Fibroblast of lung (primary cell): ENCODE measurements at regions not wholly inside any gene's neighbourhood (a gene's known extent, or its start where the extent isn't known, plus 50 kb on each side); places are given as distances from the start of the nearest gene placed in this dataset.

Source experiments
- DNase-seq, 2 donors: peaks; one replicate each; pipeline versions ENCODE4 v3.0.0 to v3.0.0-alpha.2; 2010; ENCODE audit warnings: low read depth in 2 of 2
- H2AFZ ChIP-seq: 2 replicates; pipeline ENCODE4 v1.5.1; 2012; ENCODE audit warnings: low read length, control low read depth, inconsistent platforms
- H3K27ac ChIP-seq: 2 replicates; pipeline ENCODE4 v1.5.1; 2011; ENCODE audit warnings: low read length, control low read depth; ENCODE audit not compliant: insufficient read depth
- H3K27me3 ChIP-seq: 2 replicates; pipeline ENCODE4 v1.5.1; 2011; ENCODE audit warnings: mild to moderate bottlenecking, low read length; ENCODE audit not compliant: control insufficient read depth, insufficient read depth
- H3K36me3 ChIP-seq: 2 replicates; pipeline ENCODE4 v1.5.1; 2011; ENCODE audit warnings: low read length; ENCODE audit not compliant: control insufficient read depth, insufficient read depth
- H3K4me1 ChIP-seq: 2 replicates; pipeline ENCODE4 v1.5.1; 2011; ENCODE audit warnings: low read length; ENCODE audit not compliant: control insufficient read depth, insufficient read depth; ENCODE audit errors: extremely low read depth
- H3K4me2 ChIP-seq: 2 replicates; pipeline ENCODE4 v1.5.1; 2011; ENCODE audit warnings: low read length, control low read depth; ENCODE audit not compliant: insufficient read depth; ENCODE audit errors: extremely low read depth
- H3K4me3 ChIP-seq, 4 experiments: fragments of 200-600 bp in 1 of 4; sonication (generic) in 1 of 4; replicated peaks in 1 of 4; 2 replicates each; pipeline ENCODE4 v1.5.1; 2011 to 2016; ENCODE audit warnings: low read length in 4 of 4, low read depth in 3 of 4, mild to moderate bottlenecking in 3 of 4, control low read depth in 2 of 4, inconsistent platforms in 1 of 4, mixed read lengths in 1 of 4; ENCODE audit not compliant: insufficient read depth in 1 of 4; ENCODE audit errors: control extremely low read depth in 1 of 4
- H3K79me2 ChIP-seq: 2 replicates; pipeline ENCODE4 v1.5.1; 2012; ENCODE audit warnings: mild to moderate bottlenecking, low read length, inconsistent platforms; ENCODE audit not compliant: control insufficient read depth, insufficient read depth
- H3K9ac ChIP-seq: 2 replicates; pipeline ENCODE4 v1.5.1; 2011; ENCODE audit warnings: mild to moderate bottlenecking, low read length, control low read depth; ENCODE audit not compliant: insufficient read depth
- H3K9me3 ChIP-seq: 2 replicates; pipeline ENCODE4 v1.5.1; 2012; ENCODE audit warnings: low read depth, low read length; ENCODE audit not compliant: control insufficient read depth, insufficient read depth
- H4K20me1 ChIP-seq: 2 replicates; pipeline ENCODE4 v1.5.1; 2011; ENCODE audit warnings: low read length; ENCODE audit not compliant: control insufficient read depth, insufficient read depth; ENCODE audit errors: extremely low read depth
- CTCF ChIP-seq, 2 donors: IDR thresholded peaks in 1 of 2; conservative IDR thresholded peaks in 1 of 2; 1 replicate in 1 of 2; 2 replicates in 1 of 2; pipeline ENCODE4 v1.5.1; 2011 to 2012; ENCODE audit warnings: low read length in 2 of 2, control low read depth in 1 of 2, inconsistent platforms in 1 of 2, low read depth in 1 of 2, mild to moderate bottlenecking in 1 of 2
- EZH2 ChIP-seq: IDR thresholded peaks from 2 replicates; pipeline ENCODE4 v1.5.1; 2012; ENCODE audit warnings: low read length, control low read depth, mild to moderate bottlenecking; ENCODE audit errors: missing control alignments

GRCh38 chr16:14354561-14355351, 275.3 kb downstream of the PARN start:
- TF ChIP-seq EZH2, result no peak
- TF ChIP-seq CTCF (conservative IDR thresholded peaks at IDR 0.05 in 1 of 2, IDR thresholded peaks at IDR 0.05 in 1 of 2; ENCODE audit: low read depth in 1 of 2, low read length in 2 of 2), result no peak
- peak overlapping the region in 2 of 4 experiments; percentile 17 to 40 for H3K4me3 ChIP-seq
- H2AFZ ChIP-seq, result no peak overlapping the region
- H3K27me3 ChIP-seq, result peaks cover 3% of the 10 kb centered on the region
- peak in 1 of 2 donors; percentile 26 for DNase-seq
- no peaks in the 10 kb centered on the region for H3K36me3 ChIP-seq
- no peaks in the 10 kb centered on the region for H3K4me1 ChIP-seq
- no peaks in the 10 kb centered on the region for H3K9me3 ChIP-seq
- no peak overlapping the region for H3K27ac ChIP-seq
- peak overlapping the region; percentile 68 for H3K4me2 ChIP-seq
- H3K79me2 ChIP-seq, result no peaks in the 10 kb centered on the region
- H3K9ac ChIP-seq, result no peak overlapping the region
- no peaks in the 10 kb centered on the region for H4K20me1 ChIP-seq

- Histone ChIP-seq H2AFZ (no peak overlapping the region), H3K4me3 (no peak overlapping the region), H3K9me3 (no peaks in the 10 kb centered on the region), H3K4me1 (no peaks in the 10 kb centered on the region), H3K4me2 (no peak overlapping the region), H3K27ac (no peak overlapping the region), H4K20me1 (no peaks in the 10 kb centered on the region), H3K79me2 (no peaks in the 10 kb centered on the region), H3K36me3 (no peaks in the 10 kb centered on the region), H3K9ac (no peak overlapping the region), H3K27me3 (peaks cover 3% of the 10 kb centered on the region)
- TF ChIP-seq CTCF (conservative IDR thresholded peaks at IDR 0.05 in 1 of 2, IDR thresholded peaks at IDR 0.05 in 1 of 2; ENCODE audit: low read depth in 1 of 2, low read length in 2 of 2), result no peak
- TF ChIP-seq EZH2, result no peak
- DNase-seq, result no peak
Observed at GRCh38 chr16:14353340-14353739, 276.7 kb downstream of the PARN start.

GRCh38 chr16:14351647-14352046, 278.4 kb downstream of the PARN start:
- no peak for TF ChIP-seq EZH2
- TF ChIP-seq CTCF (conservative IDR thresholded peaks at IDR 0.05 in 1 of 2, IDR thresholded peaks at IDR 0.05 in 1 of 2; ENCODE audit: low read depth in 1 of 2, low read length in 2 of 2), result no peak
- Histone ChIP-seq H3K4me3 (no peak overlapping the region), H3K27me3 (no peaks in the 10 kb centered on the region), H3K27ac (no peak overlapping the region), H4K20me1 (no peaks in the 10 kb centered on the region), H3K36me3 (no peaks in the 10 kb centered on the region), H3K79me2 (no peaks in the 10 kb centered on the region), H3K4me2 (no peak overlapping the region), H2AFZ (no peak overlapping the region), H3K4me1 (no peaks in the 10 kb centered on the region), H3K9ac (no peak overlapping the region), H3K9me3 (no peaks in the 10 kb centered on the region)
- no peak for DNase-seq
